T-helper 17 cell (primary cell): ENCODE measurements at regions not wholly inside any gene's neighbourhood (a gene's known extent, or its start where the extent isn't known, plus 50 kb on each side); places are given as distances from the start of the nearest gene placed in this dataset.
A peak's percentile ranks its signal among the peaks of the same experiment; 100 is the strongest.
"Not testable (repeated sequence)": the region's sequence is repeated elsewhere in the genome, so short reads cannot be mapped to it uniquely, and the experiment has no call there.

Source experiments
- ATAC-seq: fragments of 150-1000 bp; cut with Tn5 transposase; 2 replicates; pipeline ENCODE4 v1.10.0; 2021; ENCODE audit warnings: mild to moderate bottlenecking, moderate library complexity
- DNase-seq, 3 donors: peaks; one replicate each; pipeline versions ENCODE4 v3.0.0 to v3.0.0-alpha.2; 2020 to 2021
- H3K9me3 ChIP-seq: one replicate; pipeline ENCODE4 v1.7.0; 2013; ENCODE audit warnings: low read length, mild to moderate bottlenecking; ENCODE audit not compliant: control insufficient read depth, poor library complexity, severe bottlenecking
- H3K27ac Mint-ChIP-seq: one replicate; pipeline ENCODE4 v1.8.0; 2022; ENCODE audit warnings: mild to moderate bottlenecking, moderate library complexity, mixed read lengths
- H3K27me3 Mint-ChIP-seq: one replicate; pipeline ENCODE4 v1.8.0; 2022; ENCODE audit warnings: mixed read lengths
- H3K36me3 Mint-ChIP-seq: one replicate; pipeline ENCODE4 v1.8.0; 2022; ENCODE audit warnings: low read depth, mixed read lengths
- H3K4me1 Mint-ChIP-seq: one replicate; pipeline ENCODE4 v1.8.0; 2022; ENCODE audit warnings: mild to moderate bottlenecking, mixed read lengths
- H3K4me3 Mint-ChIP-seq: one replicate; pipeline ENCODE4 v1.8.0; 2022; ENCODE audit warnings: mild to moderate bottlenecking, moderate library complexity, mixed read lengths

DNA sequence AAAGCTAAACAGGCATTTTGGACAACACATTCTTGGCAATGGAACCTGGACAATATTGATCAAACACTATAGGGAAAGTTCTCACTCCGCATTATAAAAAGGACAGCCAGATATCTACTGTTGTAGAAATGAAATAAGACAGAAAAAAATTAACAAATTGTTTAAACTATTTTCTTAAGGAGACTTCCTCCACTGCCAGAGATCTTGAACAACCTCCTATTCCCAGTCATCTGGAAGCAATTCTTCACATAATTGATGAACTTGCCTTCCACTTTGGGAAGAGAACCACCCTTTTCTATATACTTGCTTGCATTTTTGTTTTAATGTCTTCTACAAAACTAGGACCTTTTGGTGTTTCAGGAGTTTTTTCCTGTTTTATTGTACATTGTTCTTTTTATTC, 216.1 kb downstream of the CASP12 start:
- H3K9me3 ChIP-seq: no peaks in the 10 kb centered on the region
- no peaks in the 10 kb centered on the region for H3K4me1 Mint-ChIP-seq
- ATAC-seq (no peak), DNase-seq (no peak)
- H3K27ac Mint-ChIP-seq: no peak overlapping the region
- H3K27me3 Mint-ChIP-seq: no peaks in the 10 kb centered on the region
- H3K36me3 Mint-ChIP-seq: peaks cover 2% of the 10 kb centered on the region
- no peak overlapping the region for H3K4me3 Mint-ChIP-seq

GRCh38 chr11:104679258-104679657, 219.0 kb downstream of the CASP12 start:
- ATAC-seq: no peak
- H3K27ac Mint-ChIP-seq: no peak overlapping the region
- H3K4me3 Mint-ChIP-seq: no peak overlapping the region
- H3K27me3 Mint-ChIP-seq: no peaks in the 10 kb centered on the region
- no peak for DNase-seq
- H3K9me3 ChIP-seq: no peaks in the 10 kb centered on the region
- H3K4me1 Mint-ChIP-seq: no peaks in the 10 kb centered on the region
- no peaks in the 10 kb centered on the region for H3K36me3 Mint-ChIP-seq

GRCh38 chr11:104678408-104678807, 219.9 kb downstream of the CASP12 start:
- Mint-ChIP-seq H3K36me3 (no peaks in the 10 kb centered on the region), H3K4me1 (no peaks in the 10 kb centered on the region), H3K27ac (no peak overlapping the region), H3K27me3 (no peaks in the 10 kb centered on the region), H3K4me3 (no peak overlapping the region)
- ATAC-seq: no peak
- no peaks in the 10 kb centered on the region for H3K9me3 ChIP-seq
- DNase-seq: no peak

DNA sequence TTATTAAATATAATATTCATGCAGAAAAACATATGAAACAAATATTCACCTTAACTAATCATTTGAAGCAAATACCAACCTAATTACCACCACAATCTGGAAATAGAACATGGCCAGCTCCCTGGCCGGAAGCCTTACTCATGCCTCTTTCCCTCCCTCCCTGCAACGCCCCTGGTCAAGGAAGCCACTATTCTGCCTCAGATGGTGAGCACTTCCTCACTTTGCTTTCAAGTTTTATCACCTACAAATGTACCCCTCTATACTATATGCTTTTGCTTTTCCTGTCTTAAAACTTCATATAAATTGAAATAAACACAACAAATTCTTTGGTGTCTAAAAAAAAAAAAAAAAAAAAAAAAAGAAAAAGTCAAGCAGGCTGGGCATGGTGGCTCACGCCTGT, 221.2 kb downstream of the CASP12 start:
- not testable (repeated sequence) for H3K27me3 Mint-ChIP-seq, H3K4me3 Mint-ChIP-seq, ATAC-seq, DNase-seq, H3K4me1 Mint-ChIP-seq, H3K36me3 Mint-ChIP-seq, H3K9me3 ChIP-seq, H3K27ac Mint-ChIP-seq

GRCh38 chr11:104672897-104673296, 225.4 kb downstream of the CASP12 start:
- H3K4me1 Mint-ChIP-seq: peaks cover 7% of the 10 kb centered on the region
- no peak overlapping the region for H3K4me3 Mint-ChIP-seq
- H3K9me3 ChIP-seq: no peaks in the 10 kb centered on the region
- no peak for DNase-seq
- ATAC-seq: no peak
- no peaks in the 10 kb centered on the region for H3K36me3 Mint-ChIP-seq
- H3K27ac Mint-ChIP-seq: no peak overlapping the region
- no peaks in the 10 kb centered on the region for H3K27me3 Mint-ChIP-seq

GRCh38 chr11:104668797-104669463, 229.3 kb downstream of the CASP12 start:
- Mint-ChIP-seq H3K36me3 (no peaks in the 10 kb centered on the region), H3K4me3 (no peak overlapping the region), H3K27me3 (no peaks in the 10 kb centered on the region), H3K4me1 (peaks cover 7% of the 10 kb centered on the region), H3K27ac (no peak overlapping the region)
- ATAC-seq (peak; percentile 63), DNase-seq (no peak)
- H3K9me3 ChIP-seq: no peaks in the 10 kb centered on the region

DNA sequence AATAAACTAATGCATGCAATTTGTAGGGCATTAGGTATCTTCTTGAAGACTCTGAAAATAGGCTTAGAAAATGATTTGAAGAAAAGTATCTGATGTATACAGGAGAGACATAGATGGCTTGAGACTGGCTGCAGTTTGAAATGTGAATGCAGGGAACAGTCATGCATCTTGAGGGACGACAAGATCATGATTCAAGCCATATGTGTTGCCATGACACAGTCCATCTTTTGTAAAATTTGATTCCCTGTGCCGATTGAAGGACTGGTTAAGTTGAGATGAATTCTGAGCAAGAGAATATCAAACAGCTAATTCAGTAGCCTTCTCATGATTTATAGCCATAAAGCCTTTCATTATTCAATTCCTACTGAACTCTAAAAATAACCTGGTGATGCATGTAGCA, 231.6 kb downstream of the CASP12 start:
- no peak for ATAC-seq
- H3K4me1 Mint-ChIP-seq: peaks cover 7% of the 10 kb centered on the region

GRCh38 chr11:104665641-104666040, 232.6 kb downstream of the CASP12 start:
- H3K4me3 Mint-ChIP-seq: no peak overlapping the region

More for the DNA sequence above, 231.6 kb downstream of the CASP12 start:
- no peaks in the 10 kb centered on the region for H3K9me3 ChIP-seq
- Mint-ChIP-seq H3K27me3 (no peaks in the 10 kb centered on the region), H3K4me3 (no peak overlapping the region), H3K36me3 (no peaks in the 10 kb centered on the region), H3K27ac (no peak overlapping the region)
- DNase-seq: no peak

DNA sequence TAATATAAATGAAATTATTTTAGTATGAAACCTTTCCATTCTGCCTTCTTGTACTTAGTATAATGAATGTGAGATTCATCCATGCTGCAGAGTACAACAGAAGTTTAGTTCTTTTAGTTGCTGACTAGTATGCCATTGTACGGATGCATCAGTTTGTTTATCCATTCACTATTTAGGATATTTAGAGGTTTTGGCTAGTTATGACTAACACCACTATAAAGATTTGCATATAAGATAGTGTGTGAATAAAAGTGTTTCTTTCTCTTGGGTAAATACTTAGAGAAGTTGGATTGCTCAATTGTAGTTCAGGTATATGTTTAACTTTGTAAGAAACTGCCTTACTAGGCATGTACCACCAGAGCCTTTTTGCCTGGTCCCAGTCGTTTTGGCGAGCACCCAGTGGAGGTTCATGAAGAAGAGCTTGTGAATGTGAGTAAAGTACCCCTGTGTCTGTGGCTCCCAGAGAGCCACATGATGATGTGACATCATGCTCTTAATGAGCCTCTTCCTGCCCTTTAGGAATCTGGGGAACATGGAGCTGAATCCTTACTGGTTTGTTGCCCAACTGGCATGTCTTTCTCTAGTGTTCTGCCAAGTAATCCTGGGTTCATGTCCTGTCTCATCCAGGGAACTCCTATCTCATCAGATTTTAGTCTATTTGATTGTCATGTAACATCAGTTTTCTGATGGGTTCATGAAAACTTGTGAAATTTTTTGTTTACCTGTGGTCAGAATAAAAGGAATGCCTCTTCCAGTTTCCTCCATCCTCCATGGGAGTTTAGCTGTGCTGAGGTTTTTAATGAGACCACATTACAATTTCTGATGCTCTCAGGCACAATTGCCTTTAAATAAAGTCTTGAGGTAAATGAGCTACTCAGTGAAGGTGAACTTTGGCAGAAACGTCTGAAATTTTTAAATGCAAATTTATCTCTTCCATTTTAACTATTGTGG, 234.8 kb downstream of the CASP12 start:
- ATAC-seq (no peak), DNase-seq (no peak)
- no peaks in the 10 kb centered on the region for H3K27me3 Mint-ChIP-seq
- no peaks in the 10 kb centered on the region for H3K36me3 Mint-ChIP-seq
- H3K4me3 Mint-ChIP-seq: no peak overlapping the region
- no peaks in the 10 kb centered on the region for H3K9me3 ChIP-seq
- no peaks in the 10 kb centered on the region for H3K4me1 Mint-ChIP-seq
- H3K27ac Mint-ChIP-seq: no peak overlapping the region

More at GRCh38 chr11:104665641-104666040, 232.6 kb downstream of the CASP12 start:
- ATAC-seq: no peak
- H3K36me3 Mint-ChIP-seq: no peaks in the 10 kb centered on the region
- H3K27me3 Mint-ChIP-seq: no peaks in the 10 kb centered on the region
- no peak for DNase-seq
- H3K9me3 ChIP-seq: no peaks in the 10 kb centered on the region
- H3K27ac Mint-ChIP-seq: no peak overlapping the region
- peaks cover 7% of the 10 kb centered on the region for H3K4me1 Mint-ChIP-seq

- no peak for ATAC-seq
- no peaks in the 10 kb centered on the region for H3K9me3 ChIP-seq
- no peak overlapping the region for H3K4me3 Mint-ChIP-seq
- H3K36me3 Mint-ChIP-seq: no peaks in the 10 kb centered on the region
- H3K27me3 Mint-ChIP-seq: no peaks in the 10 kb centered on the region
- H3K27ac Mint-ChIP-seq: no peak overlapping the region
- DNase-seq: no peak
- peaks cover 8% of the 10 kb centered on the region for H3K4me1 Mint-ChIP-seq
These were observed 236.4 kb downstream of the CASP12 start for GRCh38 chr11:104661901-104662300.

- Mint-ChIP-seq H3K4me1 (peaks cover 8% of the 10 kb centered on the region), H3K27ac (no peak overlapping the region), H3K27me3 (no peaks in the 10 kb centered on the region), H3K4me3 (no peak overlapping the region), H3K36me3 (no peaks in the 10 kb centered on the region)
- DNase-seq (no peak), ATAC-seq (no peak)
- no peaks in the 10 kb centered on the region for H3K9me3 ChIP-seq
These were observed 236.8 kb downstream of the CASP12 start for GRCh38 chr11:104661471-104661870.

DNA sequence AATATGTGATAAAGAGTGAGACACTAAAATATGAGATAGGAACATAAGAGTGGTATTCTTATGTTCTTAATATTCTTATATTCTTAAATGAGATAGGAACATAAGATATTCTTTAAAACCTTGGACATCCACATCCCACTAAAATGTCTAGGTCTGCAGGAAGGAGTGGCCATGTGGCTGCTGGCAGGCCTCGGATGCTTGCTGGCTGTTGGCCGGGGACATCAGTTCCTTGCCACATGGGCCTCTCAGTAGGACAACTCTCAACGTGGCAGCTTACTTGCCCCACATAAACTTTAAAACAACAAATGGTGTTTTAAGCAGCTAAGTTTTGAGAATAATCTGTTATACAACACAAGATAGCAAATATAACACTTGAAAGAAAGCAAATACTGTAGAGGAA, 240.1 kb downstream of the CASP12 start:
- H3K27me3 Mint-ChIP-seq: no peaks in the 10 kb centered on the region

DNA sequence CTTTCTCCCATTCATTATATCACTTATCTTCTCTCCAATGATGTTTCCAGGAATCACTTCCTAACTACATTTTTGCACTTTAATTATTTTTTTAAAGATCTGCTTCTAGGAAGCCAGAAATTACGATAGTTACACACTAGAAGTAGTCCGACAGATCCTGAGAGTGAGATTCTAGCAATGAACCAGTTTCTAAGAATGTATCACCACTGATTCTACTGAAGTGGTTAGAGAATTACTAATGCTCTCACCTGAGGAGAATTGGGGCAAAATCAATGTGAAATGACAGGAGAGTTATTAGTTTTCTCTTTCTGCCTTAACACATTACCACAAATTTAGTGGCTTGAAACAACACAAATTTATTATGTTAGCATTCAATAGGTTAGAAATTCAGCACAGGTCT, 241.2 kb downstream of the CASP12 start:
- no peaks in the 10 kb centered on the region for H3K36me3 Mint-ChIP-seq
- H3K4me3 Mint-ChIP-seq: no peak overlapping the region
- no peak for ATAC-seq

More for the DNA sequence above, 240.1 kb downstream of the CASP12 start:
- Mint-ChIP-seq H3K27ac (no peak overlapping the region), H3K4me3 (no peak overlapping the region), H3K36me3 (no peaks in the 10 kb centered on the region), H3K4me1 (peaks cover 16% of the 10 kb centered on the region)
- ATAC-seq: no peak
- H3K9me3 ChIP-seq: no peaks in the 10 kb centered on the region
- no peak for DNase-seq

More for the DNA sequence above, 241.2 kb downstream of the CASP12 start:
- H3K9me3 ChIP-seq: no peaks in the 10 kb centered on the region
- no peak overlapping the region for H3K27ac Mint-ChIP-seq
- no peaks in the 10 kb centered on the region for H3K27me3 Mint-ChIP-seq
- no peak for DNase-seq
- H3K4me1 Mint-ChIP-seq: peaks cover 20% of the 10 kb centered on the region
